ENCODE measurements at regions not wholly inside any gene's neighbourhood (a gene's known extent, or its start where the extent isn't known, plus 50 kb on each side); places are given as distances from the start of the nearest gene placed in this dataset.

DNA sequence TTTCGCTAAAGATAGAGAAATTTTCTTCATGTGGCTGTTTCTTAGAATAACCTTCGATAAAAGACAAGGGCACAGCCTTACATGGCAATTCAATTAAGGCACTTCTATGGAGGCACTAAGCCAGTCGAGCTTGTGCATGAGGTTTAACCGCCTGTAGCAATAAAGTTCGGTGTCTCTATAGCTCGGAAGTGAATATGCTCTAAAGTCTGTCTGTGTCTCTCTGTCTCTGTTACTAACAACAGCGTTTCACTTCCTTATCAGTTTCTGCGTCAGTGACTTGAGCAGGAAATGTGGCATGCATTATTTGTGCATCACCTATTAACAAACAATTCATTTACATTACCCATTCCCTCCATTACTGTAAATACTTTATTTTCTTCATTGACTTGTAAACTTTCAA, 365.1 kb upstream of the NETO1 start:
- TF ChIP-seq, protein P1, sequence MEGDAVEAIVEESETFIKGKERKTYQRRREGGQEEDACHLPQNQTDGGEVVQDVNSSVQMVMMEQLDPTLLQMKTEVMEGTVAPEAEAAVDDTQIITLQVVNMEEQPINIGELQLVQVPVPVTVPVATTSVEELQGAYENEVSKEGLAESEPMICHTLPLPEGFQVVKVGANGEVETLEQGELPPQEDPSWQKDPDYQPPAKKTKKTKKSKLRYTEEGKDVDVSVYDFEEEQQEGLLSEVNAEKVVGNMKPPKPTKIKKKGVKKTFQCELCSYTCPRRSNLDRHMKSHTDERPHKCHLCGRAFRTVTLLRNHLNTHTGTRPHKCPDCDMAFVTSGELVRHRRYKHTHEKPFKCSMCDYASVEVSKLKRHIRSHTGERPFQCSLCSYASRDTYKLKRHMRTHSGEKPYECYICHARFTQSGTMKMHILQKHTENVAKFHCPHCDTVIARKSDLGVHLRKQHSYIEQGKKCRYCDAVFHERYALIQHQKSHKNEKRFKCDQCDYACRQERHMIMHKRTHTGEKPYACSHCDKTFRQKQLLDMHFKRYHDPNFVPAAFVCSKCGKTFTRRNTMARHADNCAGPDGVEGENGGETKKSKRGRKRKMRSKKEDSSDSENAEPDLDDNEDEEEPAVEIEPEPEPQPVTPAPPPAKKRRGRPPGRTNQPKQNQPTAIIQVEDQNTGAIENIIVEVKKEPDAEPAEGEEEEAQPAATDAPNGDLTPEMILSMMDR (conservative IDR thresholded peaks at IDR 0.05), result no peak
- no peak for TF ChIP-seq ZFX (IDR thresholded peaks at IDR 0.05)

All from C4-2B (cell line).